ENCODE measurements at regions not wholly inside any gene's neighbourhood (a gene's known extent, or its start where the extent isn't known, plus 50 kb on each side); places are given as distances from the start of the nearest gene placed in this dataset.

- TF ChIP-seq CTCF (IDR thresholded peaks at IDR 0.05; ENCODE audit: low read depth, low read length, missing control alignments): no peak
- Histone ChIP-seq H3K36me3 (replicated peaks) (no peaks in the 10 kb centered on the region), H3K27ac (no peak overlapping the region), H3K4me3 (ENCODE audit: low read depth, low read length) (no peak overlapping the region), H3K27me3 (replicated peaks) (peaks cover 3% of the 10 kb centered on the region)
- DNase-seq: no peak
- in situ Hi-C loops (cut with HindIII; ENCODE audit: low pct_ligation_motif_present, low sequenced_read_pairs): no loop called here
These were observed 78.1 kb upstream of the PITX1 start for GRCh38 chr5:135112008-135112725.

- no peaks in the 10 kb centered on the region for H3K36me3 ChIP-seq (replicated peaks)
These were observed 77.0 kb upstream of the PITX1 start for GRCh38 chr5:135110785-135111596.

GRCh38 chr5:135108992-135109391 lies 75.0 kb upstream of the PITX1 start:
- in situ Hi-C loops (cut with HindIII; ENCODE audit: low pct_ligation_motif_present, low sequenced_read_pairs): no loop called here
- H3K4me3 ChIP-seq (ENCODE audit: low read depth, low read length): no peak overlapping the region
- DNase-seq: no peak
- no peak overlapping the region for H3K27ac ChIP-seq
- no peaks in the 10 kb centered on the region for H3K36me3 ChIP-seq (replicated peaks)
- H3K27me3 ChIP-seq (replicated peaks): peaks cover 3% of the 10 kb centered on the region
- TF ChIP-seq CTCF (IDR thresholded peaks at IDR 0.05; ENCODE audit: low read depth, low read length, missing control alignments): no peak

More at GRCh38 chr5:135110785-135111596, 77.0 kb upstream of the PITX1 start:
- in situ Hi-C loops (cut with HindIII; ENCODE audit: low pct_ligation_motif_present, low sequenced_read_pairs): no loop called here
- H3K4me3 ChIP-seq (ENCODE audit: low read depth, low read length): no peak overlapping the region
- TF ChIP-seq CTCF (IDR thresholded peaks at IDR 0.05; ENCODE audit: low read depth, low read length, missing control alignments): no peak
- H3K27ac ChIP-seq: no peak overlapping the region
- peaks cover 3% of the 10 kb centered on the region for H3K27me3 ChIP-seq (replicated peaks)
- no peak for DNase-seq

- H3K4me3 ChIP-seq (ENCODE audit: low read depth, low read length): no peak overlapping the region
These were observed 74.5 kb upstream of the PITX1 start for GRCh38 chr5:135108569-135108968.

GRCh38 chr5:135107986-135108385 lies 74.0 kb upstream of the PITX1 start:
- Histone ChIP-seq H3K36me3 (replicated peaks) (no peaks in the 10 kb centered on the region), H3K27ac (no peak overlapping the region), H3K4me3 (ENCODE audit: low read depth, low read length) (no peak overlapping the region), H3K27me3 (replicated peaks) (peaks cover 3% of the 10 kb centered on the region)
- TF ChIP-seq CTCF (IDR thresholded peaks at IDR 0.05; ENCODE audit: low read depth, low read length, missing control alignments): no peak
- in situ Hi-C loops (cut with HindIII; ENCODE audit: low pct_ligation_motif_present, low sequenced_read_pairs): no loop called here
- DNase-seq: no peak

More at GRCh38 chr5:135108569-135108968, 74.5 kb upstream of the PITX1 start:
- Histone ChIP-seq H3K27ac (no peak overlapping the region), H3K36me3 (replicated peaks) (no peaks in the 10 kb centered on the region), H3K27me3 (replicated peaks) (peaks cover 3% of the 10 kb centered on the region)
- TF ChIP-seq CTCF (IDR thresholded peaks at IDR 0.05; ENCODE audit: low read depth, low read length, missing control alignments): no peak
- DNase-seq: no peak
- in situ Hi-C loops (cut with HindIII; ENCODE audit: low pct_ligation_motif_present, low sequenced_read_pairs): no loop called here

All from brain microvascular endothelial cell (primary cell).